NCI-H2227 treated with DMSO at 0.1 percent for 48 hours (cell line): ENCODE measurements at regions not wholly inside any gene's neighbourhood (a gene's known extent, or its start where the extent isn't known, plus 50 kb on each side); places are given as distances from the start of the nearest gene placed in this dataset.
"Not testable (repeated sequence)": the region's sequence is repeated elsewhere in the genome, so short reads cannot be mapped to it uniquely, and the experiment has no call there.

Experiments
- DNase-seq: peaks from one replicate; lab custom pipeline; 2025; lab: John Stamatoyannopoulos, UW

DNA sequence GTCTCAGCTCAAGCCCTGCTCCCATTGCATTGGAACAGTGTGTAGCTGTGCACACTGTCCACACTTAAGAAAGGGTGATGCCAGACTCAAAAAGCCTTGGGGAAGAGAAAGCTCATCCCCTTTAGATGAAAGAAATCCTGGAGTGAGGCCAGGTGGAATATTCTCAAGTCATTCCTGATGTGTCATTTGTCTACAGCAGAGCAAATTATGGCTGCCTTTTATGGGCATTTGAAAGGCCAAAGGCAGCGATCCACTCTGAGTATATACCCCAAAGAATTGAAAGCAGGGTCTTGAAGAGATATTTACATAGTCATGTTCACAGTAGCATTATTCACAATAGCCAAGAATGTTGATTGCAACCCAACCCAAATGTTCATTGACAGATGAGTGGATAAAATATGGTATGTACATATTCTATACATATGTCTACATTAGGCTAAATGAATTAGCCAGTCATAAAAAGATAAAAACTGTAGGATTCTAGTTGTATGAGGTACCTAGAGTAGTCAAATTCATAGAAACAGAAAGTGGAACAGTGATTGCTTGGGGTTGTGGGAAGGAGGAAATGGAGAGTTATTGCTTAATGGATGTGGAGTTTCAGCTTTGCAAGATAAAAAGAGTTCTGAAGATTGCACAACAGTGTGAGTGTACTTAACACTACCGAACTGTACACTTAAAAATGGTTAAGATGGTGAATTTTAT is 214.9 kb downstream of the KCNRG start:
- DNase-seq = no peak

DNA sequence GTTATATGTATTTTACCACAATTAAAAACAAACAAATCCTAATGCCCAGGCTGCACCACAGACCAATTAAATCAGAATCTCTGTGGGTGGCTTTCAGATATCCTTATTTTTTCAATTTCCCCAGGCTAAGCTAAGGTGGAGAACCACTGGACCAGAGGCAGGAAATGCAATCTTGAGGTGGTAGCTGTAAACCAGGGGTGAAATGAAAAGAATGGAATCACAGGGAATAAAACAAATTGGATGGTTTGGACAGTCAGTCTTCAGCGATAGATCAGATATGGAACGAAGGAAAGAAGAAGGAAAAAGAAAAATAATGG is 215.4 kb downstream of the KCNRG start:
- DNase-seq = no peak

DNA sequence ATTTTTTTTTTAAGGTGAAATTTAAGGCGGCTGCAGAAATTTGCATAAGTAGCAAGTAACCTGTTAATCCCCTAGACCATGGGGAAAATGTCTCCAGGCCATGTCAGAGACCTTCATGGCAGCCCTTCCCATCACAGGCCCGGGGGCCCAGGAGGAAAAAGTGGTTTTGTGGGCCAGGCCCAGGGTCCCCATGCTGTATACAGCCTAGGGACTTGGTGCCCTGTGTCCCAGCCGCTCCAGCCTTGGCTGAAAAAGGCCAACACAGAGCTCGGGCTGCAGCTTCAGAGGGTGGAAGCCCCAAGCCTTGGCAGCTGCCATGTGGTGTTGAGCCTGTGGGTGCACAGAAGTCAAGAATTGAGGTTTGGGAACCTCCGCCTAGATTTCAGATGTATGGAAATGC is 218.3 kb downstream of the KCNRG start:
- DNase-seq = not testable (repeated sequence)

DNA sequence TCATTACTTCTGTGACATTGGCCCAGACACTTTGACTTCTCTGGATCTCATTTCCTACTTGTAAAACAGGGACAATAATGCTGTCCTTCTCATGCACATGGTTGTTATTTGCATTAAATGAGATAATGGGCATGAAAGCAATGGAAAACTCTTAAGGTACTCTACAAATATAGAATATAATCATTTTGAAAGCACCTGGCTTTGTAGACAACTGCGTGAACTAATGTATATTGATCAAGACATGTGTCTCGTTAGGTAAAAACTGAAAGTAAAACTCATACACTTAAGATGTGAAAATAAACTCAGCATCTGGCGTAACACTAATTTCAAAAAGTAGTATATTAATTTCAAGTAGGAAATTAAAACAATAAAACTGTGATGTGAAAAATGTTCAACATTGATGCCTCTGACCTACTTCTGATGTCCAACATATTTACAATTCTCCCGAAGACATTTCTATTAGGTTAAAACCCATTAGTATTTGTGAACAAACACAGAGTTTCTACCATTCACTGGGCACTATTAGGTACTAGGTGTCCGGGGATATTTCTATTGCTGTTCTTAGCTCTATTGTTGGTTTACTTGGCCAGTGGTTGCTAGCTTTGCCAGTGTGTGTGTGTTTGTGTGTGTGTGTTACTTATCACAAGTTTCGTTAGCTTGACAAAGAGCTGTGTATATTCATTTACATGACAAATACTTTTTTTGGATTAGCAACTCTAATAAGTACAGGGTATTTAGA is 220.5 kb downstream of the KCNRG start:
- no peak for DNase-seq

DNA sequence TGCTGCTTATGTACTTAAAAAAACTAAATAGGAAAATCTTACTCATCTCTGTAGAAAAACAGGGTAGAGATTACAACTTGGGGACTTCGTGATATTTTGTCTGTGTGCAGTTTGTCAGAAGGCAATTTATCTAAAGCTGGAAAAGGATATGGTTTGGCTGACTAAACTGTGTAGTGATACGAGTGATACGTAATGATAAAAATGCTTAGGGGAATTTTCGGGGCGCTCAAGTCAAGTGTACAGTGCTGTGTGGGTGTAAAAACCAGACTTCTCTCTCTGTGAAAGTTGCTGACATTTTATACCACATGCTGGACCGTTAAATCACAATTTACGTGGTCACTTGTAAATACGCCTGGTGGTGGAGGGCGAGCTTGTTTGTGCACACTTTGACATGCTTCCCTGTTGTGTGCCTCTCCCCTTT is 221.7 kb downstream of the KCNRG start:
- no peak for DNase-seq

DNA sequence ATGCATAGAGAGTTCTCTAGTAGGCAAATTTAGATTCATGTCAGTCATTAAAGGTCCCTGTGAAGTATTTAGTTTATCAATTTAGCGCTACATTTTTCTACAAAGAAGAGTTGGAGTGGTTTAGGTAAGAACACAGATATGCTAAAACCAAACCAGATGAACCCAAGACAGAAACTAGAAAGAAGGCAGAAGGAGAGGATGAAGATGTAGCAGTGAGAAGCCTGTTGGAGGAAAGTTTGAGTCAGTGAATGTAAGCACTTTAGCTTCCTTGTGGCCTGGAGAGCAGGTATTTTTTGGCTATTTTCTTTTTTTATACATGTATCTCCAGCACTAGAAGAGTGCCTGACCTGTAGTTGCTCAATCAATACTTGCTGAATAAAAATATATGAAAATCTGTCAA is 223.7 kb downstream of the KCNRG start:
- no peak for DNase-seq

DNA sequence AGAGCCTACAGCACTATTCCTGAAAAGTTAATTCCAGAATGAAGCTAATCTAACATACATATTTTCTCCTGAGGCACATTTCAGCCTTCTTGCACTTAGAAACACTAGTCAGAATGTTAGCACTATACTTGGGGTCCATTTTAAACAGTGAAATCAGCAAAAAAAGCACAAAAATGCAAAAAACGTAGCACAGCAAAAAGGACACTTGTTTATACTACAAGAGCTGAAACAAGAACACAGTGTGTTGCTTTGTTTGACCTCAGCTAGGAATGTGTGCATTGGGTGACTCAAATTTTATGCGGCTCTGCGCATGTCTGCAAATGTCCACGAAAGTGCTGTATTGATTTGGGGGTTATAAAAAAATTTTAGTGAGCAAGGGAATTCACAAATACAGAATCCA is 226.2 kb downstream of the KCNRG start:
- DNase-seq = no peak

DNA sequence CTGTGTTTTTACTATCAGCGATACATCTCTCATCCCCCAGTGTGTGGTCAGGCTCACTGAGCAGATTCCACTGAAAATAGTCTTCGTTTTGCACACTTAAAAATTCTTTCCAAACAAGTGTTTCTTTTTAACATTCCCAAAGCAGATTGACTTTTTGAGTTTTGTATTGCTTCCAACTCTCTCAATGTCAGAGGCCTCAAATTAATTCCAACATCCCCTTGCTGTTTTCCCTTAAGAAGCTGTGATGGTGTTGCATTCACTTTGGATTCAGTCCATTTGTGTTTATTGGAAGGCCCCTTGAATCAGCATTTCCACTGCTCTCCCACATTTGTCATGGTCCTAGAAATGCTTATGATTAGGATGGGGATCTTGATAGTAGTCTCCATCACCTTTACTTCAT is 228.7 kb downstream of the KCNRG start:
- DNase-seq = no peak

DNA sequence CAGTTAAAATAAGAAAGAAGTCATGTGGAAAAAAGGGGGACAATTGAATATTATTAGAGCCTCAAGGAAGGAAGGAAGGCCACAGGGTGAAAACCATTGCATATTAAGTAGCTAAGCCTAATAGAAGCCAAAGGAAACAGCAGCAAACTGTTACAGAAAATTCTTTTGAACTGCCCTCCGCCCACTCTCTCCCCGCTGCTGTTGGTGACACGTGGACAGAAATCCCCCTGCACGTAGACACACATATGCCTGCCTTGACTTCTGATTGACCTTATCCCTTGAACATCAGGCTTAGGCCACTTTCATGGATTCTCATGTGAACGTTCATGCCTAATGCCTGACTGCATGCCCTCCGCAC is 229.1 kb downstream of the KCNRG start:
- no peak for DNase-seq

DNA sequence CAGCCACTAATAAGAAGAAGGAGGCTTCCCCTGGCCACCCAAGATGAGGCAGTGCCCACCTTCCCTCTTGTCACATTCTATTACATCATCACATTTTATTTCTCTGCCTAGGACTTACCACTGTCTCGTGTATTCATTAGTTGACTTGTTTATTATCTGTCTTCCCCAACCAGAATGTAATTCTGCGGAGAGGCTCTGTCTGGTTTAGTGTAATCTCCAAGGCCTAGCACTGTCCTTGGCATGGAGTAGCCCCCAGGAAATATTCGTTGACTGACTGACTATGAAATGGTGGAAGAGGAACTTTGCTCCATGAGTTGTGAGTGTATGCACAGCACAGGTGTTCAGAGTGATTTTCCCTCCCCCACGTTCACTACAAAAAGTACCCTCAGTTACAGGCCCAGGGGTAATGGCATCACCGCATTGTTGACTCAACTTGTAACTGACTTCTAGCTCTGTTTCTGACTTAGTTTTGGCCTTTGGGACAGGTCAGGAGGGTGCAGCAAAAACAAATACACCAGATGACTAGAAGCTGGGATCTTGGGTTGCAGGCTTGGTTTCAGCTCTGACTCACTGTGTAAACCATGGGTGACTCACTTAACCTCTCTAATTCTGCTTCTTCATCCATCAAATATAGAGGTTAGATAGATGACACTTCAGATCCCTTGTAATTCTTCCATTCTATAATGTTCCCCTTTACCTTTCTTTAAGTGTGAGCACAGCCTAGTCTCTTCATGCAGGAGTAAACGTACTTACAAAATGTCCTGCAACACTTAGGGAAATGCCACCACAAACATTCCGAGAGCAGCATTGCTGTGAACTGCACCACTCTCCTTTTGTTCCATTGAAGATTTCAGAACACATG is 229.7 kb downstream of the KCNRG start:
- DNase-seq = no peak

DNA sequence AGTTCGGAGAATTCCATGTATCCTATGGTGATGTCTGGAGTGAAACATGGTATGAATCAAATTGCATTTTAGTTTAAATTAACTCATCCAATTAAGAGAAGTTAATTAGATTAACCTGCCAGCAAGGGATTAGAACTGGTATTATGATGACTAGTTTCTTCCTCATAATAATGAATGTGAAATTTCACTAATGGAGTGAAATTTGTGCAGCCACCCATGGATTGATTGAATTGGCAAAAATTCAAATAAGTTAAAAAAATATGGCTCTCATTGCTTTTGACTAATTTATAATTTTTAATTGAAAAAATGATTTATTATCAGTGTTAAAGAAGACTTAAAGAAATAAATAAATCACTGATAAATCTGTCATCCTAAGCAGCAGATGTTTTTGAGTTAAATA is 232.0 kb downstream of the KCNRG start:
- DNase-seq = no peak

DNA sequence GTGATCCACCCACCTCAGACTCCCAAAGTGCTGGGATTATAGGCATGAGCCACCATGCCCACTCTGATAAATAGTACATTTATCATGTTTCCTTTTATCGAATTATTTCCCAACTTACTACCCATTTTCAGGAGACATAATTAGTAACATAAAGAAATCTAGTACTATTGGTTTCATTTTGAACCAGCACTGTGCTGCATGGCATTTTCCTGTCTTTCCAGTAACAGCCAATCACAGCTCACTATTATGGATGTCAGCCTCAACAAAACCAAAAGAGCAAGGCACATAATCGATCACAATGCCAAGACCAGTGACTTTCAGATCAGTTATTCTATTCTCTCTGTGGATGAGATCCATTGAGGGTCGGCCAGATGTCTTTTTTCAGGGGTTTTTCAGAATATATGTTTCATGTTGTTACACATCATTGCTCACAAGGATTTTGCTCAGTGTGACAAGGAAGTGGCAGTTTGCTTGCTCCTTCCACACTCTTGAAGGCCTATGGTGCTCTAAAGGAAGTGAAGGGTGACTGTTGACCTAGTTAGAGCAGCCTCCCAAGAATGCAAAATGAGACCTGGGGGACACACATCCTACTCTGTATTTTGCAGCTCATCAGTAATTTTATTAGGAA is 233.4 kb downstream of the KCNRG start:
- no peak for DNase-seq

DNA sequence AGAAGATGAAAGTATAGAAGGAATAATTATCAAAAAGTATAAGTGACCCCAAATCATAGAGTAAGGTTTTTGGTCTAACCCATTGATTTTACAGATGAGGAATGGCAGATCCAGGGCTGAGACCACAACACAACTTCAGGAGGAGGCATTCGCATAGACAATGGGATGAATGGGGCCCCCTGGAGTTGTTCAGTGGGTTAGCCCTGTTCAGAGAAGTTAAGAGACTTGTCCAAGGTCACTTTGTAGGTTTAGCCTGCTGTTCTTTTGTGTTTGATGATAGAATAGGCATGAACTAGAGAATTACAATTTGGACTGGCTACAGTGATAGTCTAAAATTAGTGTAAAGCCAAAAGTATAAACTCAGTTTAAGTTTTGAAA is 233.9 kb downstream of the KCNRG start:
- no peak for DNase-seq

DNA sequence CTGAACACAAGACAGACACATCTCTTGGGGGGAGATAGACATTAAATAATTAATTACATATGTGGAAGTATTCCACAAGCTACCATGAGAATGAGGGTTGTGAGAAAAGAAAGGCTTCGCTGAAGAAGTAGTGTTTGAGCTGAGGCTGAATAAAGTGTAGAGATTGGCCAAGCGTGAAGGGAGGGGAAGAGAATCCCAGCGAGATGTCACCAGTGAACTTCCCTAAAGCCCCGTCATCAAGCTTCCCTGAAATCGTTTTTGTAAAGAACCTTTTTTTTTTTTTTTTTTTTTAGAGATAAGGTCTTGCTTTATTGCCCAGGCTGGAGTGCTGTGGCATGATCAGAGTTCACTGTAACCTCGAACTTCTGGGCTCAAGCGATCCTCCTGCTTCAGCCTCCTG is 235.2 kb downstream of the KCNRG start:
- DNase-seq = no peak

DNA sequence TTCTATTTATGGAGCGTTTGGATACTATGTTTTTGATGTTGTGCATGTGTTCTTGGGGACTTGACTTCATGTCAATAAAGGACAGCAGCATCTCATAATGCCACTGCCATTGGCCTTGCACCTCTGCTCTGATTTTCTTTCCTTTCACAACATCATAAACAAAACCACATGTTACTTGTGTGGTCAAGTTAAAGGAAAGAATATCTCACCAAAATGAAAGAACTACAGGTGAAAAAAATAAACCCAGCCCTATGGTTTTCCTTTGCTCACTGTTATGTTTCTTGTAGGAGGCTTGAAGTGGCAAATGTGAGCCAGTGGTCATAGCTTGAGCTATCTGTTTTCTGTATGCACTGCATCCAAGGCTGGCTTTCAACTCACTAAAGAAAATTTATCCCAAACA is 240.4 kb downstream of the KCNRG start:
- DNase-seq = no peak

DNA sequence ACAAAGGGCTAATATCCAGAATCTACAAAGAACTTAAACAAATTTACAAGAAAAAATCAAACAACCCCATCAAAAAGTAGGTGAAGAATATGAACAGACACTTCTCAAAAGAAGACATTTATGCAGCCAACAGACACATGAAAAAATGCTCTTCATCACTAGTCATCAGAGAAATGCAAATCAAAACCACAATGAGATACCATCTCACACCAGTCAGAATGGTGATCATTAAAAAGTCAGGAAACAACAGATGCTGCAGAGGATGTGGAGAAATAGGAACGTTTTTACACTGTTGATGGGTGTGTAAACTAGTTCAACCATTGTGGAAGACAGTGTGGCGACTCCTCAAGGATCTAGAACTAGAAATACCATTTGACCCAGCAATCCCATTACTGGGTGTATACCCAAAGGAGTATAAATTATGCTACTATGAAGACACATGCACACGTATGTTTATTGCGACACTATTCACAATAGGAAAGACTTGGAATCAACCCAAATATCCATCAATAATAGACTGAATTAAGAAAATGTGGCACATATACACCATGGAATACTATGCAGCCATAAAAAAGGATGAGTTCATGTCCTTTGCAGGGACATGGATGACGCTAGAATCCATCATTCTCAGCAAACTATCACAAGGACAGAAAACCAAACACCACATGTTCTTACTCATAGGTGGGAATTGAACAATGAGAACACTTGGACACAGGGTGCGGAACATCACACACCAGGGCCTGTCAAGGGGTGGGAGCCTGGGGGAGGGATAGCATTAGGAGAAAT is 241.5 kb downstream of the KCNRG start:
- DNase-seq = not testable (repeated sequence)

DNA sequence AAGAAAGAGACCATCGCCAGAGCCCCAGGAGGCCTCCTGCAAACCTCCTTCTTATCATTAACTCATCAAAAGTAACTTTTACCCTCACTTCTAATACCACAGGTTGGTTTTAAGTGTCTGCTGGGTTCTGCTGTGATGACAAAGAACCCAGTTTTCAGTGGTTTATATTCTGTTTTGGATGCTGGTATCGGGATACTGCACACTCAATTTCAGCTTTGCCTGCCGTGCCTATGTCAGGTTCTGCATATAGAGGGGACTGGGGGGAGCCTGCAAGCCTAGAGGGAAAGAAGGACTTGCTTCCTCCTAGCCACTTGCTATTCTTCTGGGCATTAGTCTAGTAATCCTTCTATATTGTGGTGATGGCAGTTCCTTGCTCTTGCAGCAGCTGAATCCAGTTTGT is 242.4 kb downstream of the KCNRG start:
- no peak for DNase-seq

DNA sequence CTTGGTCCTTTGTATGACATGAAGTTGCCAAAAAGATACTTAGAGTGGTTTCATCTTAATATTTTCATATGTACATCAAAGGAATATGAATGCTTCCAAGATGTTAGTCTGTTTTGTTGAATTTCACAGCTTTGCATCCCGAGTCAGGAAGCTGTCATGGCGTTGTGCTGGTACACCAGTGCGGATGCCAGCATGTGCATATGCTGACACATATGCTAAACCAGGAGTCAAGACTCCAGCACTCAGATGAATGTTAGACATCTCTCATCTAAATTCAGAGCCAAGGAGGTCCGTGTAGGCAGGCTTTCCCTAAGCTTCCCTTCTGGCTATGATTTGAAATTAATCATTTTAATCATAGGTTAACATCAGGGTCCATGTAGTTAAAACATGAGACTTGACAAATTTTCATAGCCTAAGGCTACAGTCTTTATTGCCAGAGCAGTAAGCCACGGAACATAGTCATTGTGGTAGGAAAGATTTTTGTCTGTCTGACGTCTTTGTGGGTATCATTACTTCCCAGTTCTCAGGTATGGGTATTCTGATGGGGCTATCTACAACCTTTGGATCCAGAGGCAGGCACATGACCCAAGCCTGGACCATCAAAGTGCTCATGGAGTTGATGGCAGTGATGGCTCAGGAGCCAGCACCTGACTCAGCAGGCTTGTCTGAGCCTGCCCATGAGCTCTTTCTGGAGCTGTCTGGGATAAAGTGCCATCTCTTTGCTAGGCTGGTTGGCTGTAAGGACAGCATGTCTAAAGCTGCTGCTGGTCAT is 246.1 kb downstream of the KCNRG start:
- DNase-seq = no peak

DNA sequence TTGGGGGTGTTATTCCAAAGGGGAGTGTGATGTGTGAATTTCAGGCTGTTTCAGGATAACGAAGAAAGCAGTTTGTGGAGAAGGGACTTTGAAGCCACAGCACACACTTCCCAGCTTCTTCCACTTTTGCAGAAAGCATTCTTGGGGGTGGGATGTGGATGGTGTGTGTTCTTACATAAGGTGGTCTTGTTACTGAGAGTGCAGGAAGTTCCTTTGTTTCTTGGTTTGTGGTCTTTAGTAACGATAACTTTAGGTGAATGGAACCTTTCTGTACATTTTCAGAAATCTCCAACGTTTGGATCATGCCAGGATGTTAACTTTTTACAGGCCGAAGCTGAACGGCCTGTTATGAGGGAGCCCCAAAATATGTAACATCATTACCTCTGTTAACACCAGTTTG is 251.8 kb downstream of the KCNRG start:
- no peak for DNase-seq

DNA sequence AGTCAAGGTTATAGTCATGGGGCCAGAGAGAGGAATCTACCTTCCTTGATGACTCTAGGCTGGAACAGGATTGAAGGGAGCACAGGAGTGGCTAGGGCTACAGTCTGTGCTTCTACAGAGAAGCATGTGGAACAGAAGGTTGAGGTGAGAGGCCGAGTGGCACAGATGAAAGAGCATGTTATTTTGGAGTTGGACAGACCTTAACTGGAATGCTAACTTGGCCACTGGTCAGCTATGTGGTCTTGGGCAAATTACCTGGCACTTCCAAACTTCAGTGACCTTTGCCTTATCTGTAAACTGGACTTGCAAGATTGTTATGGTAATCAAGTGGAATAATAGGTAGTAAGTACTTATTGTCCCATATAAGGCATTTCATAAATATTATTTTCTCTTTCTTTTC is 252.7 kb downstream of the KCNRG start:
- no peak for DNase-seq

DNA sequence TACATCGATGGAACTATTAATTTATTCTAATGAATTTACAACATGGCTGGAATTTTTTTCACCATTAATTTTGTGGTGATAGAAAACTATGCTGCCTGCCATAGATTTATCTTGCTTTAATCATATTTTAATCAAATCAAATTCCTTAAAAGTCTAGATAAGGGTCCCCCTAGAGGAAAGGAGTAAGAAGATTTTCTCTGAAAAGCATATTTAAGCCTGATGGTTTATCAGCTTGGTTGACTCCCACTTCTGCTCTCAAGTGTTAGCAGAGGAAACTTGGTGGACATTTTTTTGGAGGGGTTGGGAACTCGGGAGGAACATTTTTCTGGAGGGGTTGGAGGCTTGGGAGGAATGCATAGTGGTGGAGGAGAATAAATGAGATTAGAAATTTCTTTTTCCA is 253.3 kb downstream of the KCNRG start:
- DNase-seq = no peak
